Uterus (tissue), 2 donors: ENCODE measurements at regions not wholly inside any gene's neighbourhood (a gene's known extent, or its start where the extent isn't known, plus 50 kb on each side); places are given as distances from the start of the nearest gene placed in this dataset.

Experiments
- CTCF ChIP-seq, 4 experiments: fragments of 200-600 bp in 2 of 4; fragments of 450-650 bp in 2 of 4; sonication (generic) in 2 of 4; IDR thresholded peaks; one replicate each; pipeline ENCODE4 v1.5.1; 2016 to 2019; ENCODE audit warnings: antibody characterized with exemption in 4 of 4, mild to moderate bottlenecking in 2 of 4, moderate library complexity in 1 of 4
- POLR2A ChIP-seq, 2 donors: fragments of 450-650 bp; IDR thresholded peaks; one replicate each; pipeline ENCODE4 v1.6.1; 2016; ENCODE audit warnings: antibody characterized with exemption in 2 of 2, mild to moderate bottlenecking in 1 of 2, moderate library complexity in 1 of 2

GRCh38 chr3:26292780-26293179, 329.8 kb upstream of the LRRC3B start:
- TF ChIP-seq CTCF (IDR thresholded peaks at IDR 0.05), result no peak
- TF ChIP-seq POLR2A (IDR thresholded peaks at IDR 0.05), result no peak
